NCI-H1436 treated with DMSO at 0.1 percent for 48 hours (cell line): ENCODE measurements at regions not wholly inside any gene's neighbourhood (a gene's known extent, or its start where the extent isn't known, plus 50 kb on each side); places are given as distances from the start of the nearest gene placed in this dataset.

Experiments
- DNase-seq: peaks from one replicate; lab custom pipeline; 2025; lab: John Stamatoyannopoulos, UW

GRCh38 chr12:83818881-83819280, 1093.7 kb downstream of the SLC6A15 start:
- DNase-seq, result no peak

- DNase-seq, result no peak
These were observed 1094.9 kb downstream of the SLC6A15 start for GRCh38 chr12:83817730-83818129.

- DNase-seq, result no peak
These were observed 1104.0 kb downstream of the SLC6A15 start for GRCh38 chr12:83808591-83808990.

GRCh38 chr12:83807871-83808270, 1104.7 kb downstream of the SLC6A15 start:
- no peak for DNase-seq

- no peak for DNase-seq
These were observed 1106.7 kb downstream of the SLC6A15 start for GRCh38 chr12:83805873-83806272.

GRCh38 chr12:83805156-83805772, 1107.3 kb downstream of the SLC6A15 start:
- DNase-seq, result no peak

GRCh38 chr12:83801972-83802371, 1110.6 kb downstream of the SLC6A15 start:
- no peak for DNase-seq

- no peak for DNase-seq
These were observed 1112.6 kb downstream of the SLC6A15 start for GRCh38 chr12:83800022-83800421.

- no peak for DNase-seq
These were observed 1109.8 kb downstream of the TMTC2 start for GRCh38 chr12:83796531-83796930.

GRCh38 chr12:83793616-83794015, 1106.9 kb downstream of the TMTC2 start:
- no peak for DNase-seq

GRCh38 chr12:83784298-83784890, 1097.7 kb downstream of the TMTC2 start:
- DNase-seq, result no peak

- no peak for DNase-seq
These were observed 1092.8 kb downstream of the TMTC2 start for GRCh38 chr12:83779526-83779925.

GRCh38 chr12:83769151-83769550, 1082.4 kb downstream of the TMTC2 start:
- no peak for DNase-seq

- no peak for DNase-seq
These were observed 1081.0 kb downstream of the TMTC2 start for GRCh38 chr12:83767723-83768122.

- no peak for DNase-seq
These were observed 1076.7 kb downstream of the TMTC2 start for GRCh38 chr12:83763425-83763824.

- DNase-seq, result no peak
These were observed 1073.2 kb downstream of the TMTC2 start for GRCh38 chr12:83759906-83760305.

- no peak for DNase-seq
These were observed 1072.4 kb downstream of the TMTC2 start for GRCh38 chr12:83758888-83759631.

GRCh38 chr12:83753904-83754303, 1067.2 kb downstream of the TMTC2 start:
- DNase-seq, result no peak

GRCh38 chr12:83753205-83753604, 1066.5 kb downstream of the TMTC2 start:
- no peak for DNase-seq

- no peak for DNase-seq
These were observed 1052.9 kb downstream of the TMTC2 start for GRCh38 chr12:83739607-83740006.

- no peak for DNase-seq
These were observed 1024.1 kb downstream of the TMTC2 start for GRCh38 chr12:83710851-83711250.

GRCh38 chr12:83709899-83710298, 1023.2 kb downstream of the TMTC2 start:
- DNase-seq, result no peak

- DNase-seq, result no peak
These were observed 1014.1 kb downstream of the TMTC2 start for GRCh38 chr12:83700838-83701237.
